GM12864 (cell line): ENCODE measurements at regions not wholly inside any gene's neighbourhood (a gene's known extent, or its start where the extent isn't known, plus 50 kb on each side); places are given as distances from the start of the nearest gene placed in this dataset.

ENCODE experiments used
- DNase-seq: peaks from one replicate; pipeline ENCODE4 v3.0.0-alpha.2; 2011; ENCODE audit warnings: low read depth
- H3K4me3 ChIP-seq: 2 replicates; pipeline ENCODE4 v1.5.1; 2011; ENCODE audit warnings: mild to moderate bottlenecking, low read depth, low read length, control low read depth
- CTCF ChIP-seq: IDR thresholded peaks from 2 replicates; pipeline ENCODE4 v1.5.1; 2011; ENCODE audit warnings: low read depth, mild to moderate bottlenecking, moderate library complexity, low read length, control low read depth, inconsistent platforms; ENCODE audit errors: missing control alignments

GRCh38 chr20:60372275-60372674, 414.1 kb downstream of the CDH26 start:
- no peak for DNase-seq
- TF ChIP-seq CTCF = no peak
- H3K4me3 ChIP-seq = no peak overlapping the region

GRCh38 chr20:60372822-60373221, 414.6 kb downstream of the CDH26 start:
- H3K4me3 ChIP-seq = no peak overlapping the region
- no peak for TF ChIP-seq CTCF
- DNase-seq = no peak

- no peak for TF ChIP-seq CTCF
- no peak for DNase-seq
- H3K4me3 ChIP-seq = no peak overlapping the region
Measured at GRCh38 chr20:60378620-60379019, 420.4 kb downstream of the CDH26 start.

GRCh38 chr20:60381643-60382400, 423.6 kb downstream of the CDH26 start:
- H3K4me3 ChIP-seq = no peak overlapping the region
- no peak for TF ChIP-seq CTCF
- no peak for DNase-seq

- no peak for TF ChIP-seq CTCF
- DNase-seq = no peak
- no peak overlapping the region for H3K4me3 ChIP-seq
Measured at GRCh38 chr20:60389441-60389840, 431.2 kb downstream of the CDH26 start.

- TF ChIP-seq CTCF = no peak
- no peak for DNase-seq
- H3K4me3 ChIP-seq = no peak overlapping the region
Measured at GRCh38 chr20:60389882-60390281, 431.7 kb downstream of the CDH26 start.

- no peak for TF ChIP-seq CTCF
- DNase-seq = no peak
Measured at GRCh38 chr20:60395991-60396390, 437.8 kb downstream of the CDH26 start.

More at GRCh38 chr20:60395991-60396390, 437.8 kb downstream of the CDH26 start:
- no peak overlapping the region for H3K4me3 ChIP-seq
